WTC11 (cell line): ENCODE measurements at regions not wholly inside any gene's neighbourhood (a gene's known extent, or its start where the extent isn't known, plus 50 kb on each side); places are given as distances from the start of the nearest gene placed in this dataset.

Experiments used
- ATAC-seq: fragments of 200-7000 bp; cut with Tn5 transposase; 2 replicates; pipeline ENCODE4 v1.10.0; 2021; ENCODE audit warnings: mild to moderate bottlenecking, moderate library complexity
- CTCF ChIA-PET: fragments of 300-600 bp; sonication (Branson Sonifier 250); formaldehyde crosslinking; loops from one replicate; lab custom pipeline; 2021; ENCODE audit warnings: antibody characterized with exemption; lab: Charles Lee
- POLR2A ChIA-PET: fragments of 350-600 bp; sonication (Branson Sonifier 250); formaldehyde crosslinking; loops from one replicate; lab custom pipeline; 2021; ENCODE audit warnings: antibody characterized with exemption; lab: Charles Lee
- DNase-seq: peaks from one replicate; pipeline ENCODE4 v3.0.0; 2021; ENCODE audit warnings: low spot score
- H3K27ac Mint-ChIP-seq: 2 replicates; pipeline ENCODE4 v1.8.0; 2021; ENCODE audit warnings: mixed read lengths
- H3K27me3 Mint-ChIP-seq: 2 replicates; pipeline ENCODE4 v1.8.0; 2021; ENCODE audit warnings: low read depth, mild to moderate bottlenecking, moderate library complexity, mixed read lengths
- H3K36me3 Mint-ChIP-seq: 2 replicates; pipeline ENCODE4 v1.8.0; 2021; ENCODE audit warnings: mixed read lengths
- H3K4me1 Mint-ChIP-seq: 2 replicates; pipeline ENCODE4 v1.8.0; 2022; ENCODE audit warnings: mixed read lengths
- H3K4me3 Mint-ChIP-seq: 2 replicates; pipeline ENCODE4 v1.8.0; 2021; ENCODE audit warnings: mild to moderate bottlenecking, moderate library complexity, mixed read lengths
- H3K9me3 Mint-ChIP-seq: 2 replicates; pipeline ENCODE4 v1.8.0; 2021; ENCODE audit warnings: mixed read lengths
- CBFB ChIP-seq: sonication (generic); formaldehyde crosslinking; IDR thresholded peaks from 2 replicates; pipeline ENCODE4 v1.8.1; 2022; ENCODE audit warnings: mild to moderate bottlenecking, low read depth, missing genetic modification reagents
- GTF2I ChIP-seq: fragments of 250-450 bp; sonication (Bioruptor Pico); conservative IDR thresholded peaks from 2 replicates; pipeline ENCODE4 v1.4.0; 2021; ENCODE audit warnings: mild to moderate bottlenecking
- MXD4 ChIP-seq: fragments of 250-450 bp; sonication (Bioruptor Pico); IDR thresholded peaks from 2 replicates; pipeline ENCODE4 v1.8.0; 2021; ENCODE audit warnings: mild to moderate bottlenecking, moderate library complexity, borderline replicate concordance
- MYBL2 ChIP-seq: sonication (generic); formaldehyde crosslinking; IDR thresholded peaks from 2 replicates; pipeline ENCODE4 v1.8.1; 2023; ENCODE audit warnings: mild to moderate bottlenecking, moderate library complexity, missing genetic modification reagents
- TCF7 ChIP-seq: sonication (generic); formaldehyde crosslinking; IDR thresholded peaks from 2 replicates; pipeline ENCODE4 v1.8.0; 2022; ENCODE audit warnings: mild to moderate bottlenecking, low read depth, missing genetic modification reagents, moderate library complexity
- TEAD1 ChIP-seq: sonication (generic); formaldehyde crosslinking; IDR thresholded peaks from 2 replicates; pipeline ENCODE4 v1.8.0; 2022; ENCODE audit warnings: mild to moderate bottlenecking, missing genetic modification reagents
- TEAD4 ChIP-seq: sonication (generic); formaldehyde crosslinking; IDR thresholded peaks from 2 replicates; pipeline ENCODE4 v1.8.0; 2022; ENCODE audit warnings: mild to moderate bottlenecking, missing genetic modification reagents
- ZNF317 ChIP-seq: sonication (generic); formaldehyde crosslinking; IDR thresholded peaks from 2 replicates; pipeline ENCODE4 v1.8.1; 2023; ENCODE audit warnings: low read depth, mild to moderate bottlenecking, moderate library complexity, missing genetic modification reagents, borderline replicate concordance
- TF ChIP-seq, protein P1 (sequence below): sonication (generic); formaldehyde crosslinking; IDR thresholded peaks from 2 replicates; pipeline ENCODE4 v1.8.0; 2022; ENCODE audit warnings: mild to moderate bottlenecking, missing genetic modification reagents
- TF ChIP-seq, protein P2 (sequence below): sonication (generic); formaldehyde crosslinking; IDR thresholded peaks from 2 replicates; pipeline ENCODE4 v1.8.1; 2022; ENCODE audit warnings: low read depth, missing genetic modification reagents, borderline replicate concordance
- TF ChIP-seq, protein P3 (sequence below): fragments of 250-450 bp; sonication (Bioruptor Pico); conservative IDR thresholded peaks from 2 replicates; pipeline ENCODE4 v1.9.0; 2021; ENCODE audit warnings: mild to moderate bottlenecking
- TF ChIP-seq, protein P4 (sequence below): sonication (generic); formaldehyde crosslinking; IDR thresholded peaks from 2 replicates; pipeline ENCODE4 v1.8.1; 2023; ENCODE audit warnings: mild to moderate bottlenecking, missing genetic modification reagents, moderate library complexity
- TF ChIP-seq, protein P5 (sequence below): sonication (generic); formaldehyde crosslinking; IDR thresholded peaks from 2 replicates; pipeline ENCODE4 v1.8.1; 2022; ENCODE audit warnings: missing genetic modification reagents, borderline replicate concordance
- TF ChIP-seq, protein P6 (sequence below): fragments of 250-450 bp; sonication (Bioruptor Pico); IDR thresholded peaks from 2 replicates; pipeline ENCODE4 v1.9.0; 2021; ENCODE audit warnings: mild to moderate bottlenecking

DNA sequence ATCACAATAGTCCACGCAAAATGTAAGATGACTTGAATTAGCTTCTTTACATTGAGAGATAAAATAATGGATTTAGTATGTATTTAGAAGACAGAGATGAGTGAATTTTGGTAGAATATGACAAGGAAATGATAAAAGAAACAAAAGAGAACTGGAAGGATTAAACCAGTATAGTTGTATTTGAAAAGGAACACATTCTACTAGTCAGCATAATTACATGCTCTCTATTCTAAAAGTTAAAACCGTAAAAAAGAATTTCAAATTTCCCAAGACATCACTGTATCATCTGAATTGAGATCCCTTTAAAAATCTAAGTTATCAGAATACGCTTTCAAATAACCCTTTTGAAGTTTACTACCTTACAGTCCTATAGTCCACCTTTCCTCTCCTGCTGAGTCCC, 1156.7 kb upstream of the PCDH9 start (continued):
- TF ChIP-seq, protein P1, sequence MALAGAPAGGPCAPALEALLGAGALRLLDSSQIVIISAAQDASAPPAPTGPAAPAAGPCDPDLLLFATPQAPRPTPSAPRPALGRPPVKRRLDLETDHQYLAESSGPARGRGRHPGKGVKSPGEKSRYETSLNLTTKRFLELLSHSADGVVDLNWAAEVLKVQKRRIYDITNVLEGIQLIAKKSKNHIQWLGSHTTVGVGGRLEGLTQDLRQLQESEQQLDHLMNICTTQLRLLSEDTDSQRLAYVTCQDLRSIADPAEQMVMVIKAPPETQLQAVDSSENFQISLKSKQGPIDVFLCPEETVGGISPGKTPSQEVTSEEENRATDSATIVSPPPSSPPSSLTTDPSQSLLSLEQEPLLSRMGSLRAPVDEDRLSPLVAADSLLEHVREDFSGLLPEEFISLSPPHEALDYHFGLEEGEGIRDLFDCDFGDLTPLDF (CRISPR knock-in tag), result no peak
- no peak for TF ChIP-seq CBFB
- TF ChIP-seq, protein P2, sequence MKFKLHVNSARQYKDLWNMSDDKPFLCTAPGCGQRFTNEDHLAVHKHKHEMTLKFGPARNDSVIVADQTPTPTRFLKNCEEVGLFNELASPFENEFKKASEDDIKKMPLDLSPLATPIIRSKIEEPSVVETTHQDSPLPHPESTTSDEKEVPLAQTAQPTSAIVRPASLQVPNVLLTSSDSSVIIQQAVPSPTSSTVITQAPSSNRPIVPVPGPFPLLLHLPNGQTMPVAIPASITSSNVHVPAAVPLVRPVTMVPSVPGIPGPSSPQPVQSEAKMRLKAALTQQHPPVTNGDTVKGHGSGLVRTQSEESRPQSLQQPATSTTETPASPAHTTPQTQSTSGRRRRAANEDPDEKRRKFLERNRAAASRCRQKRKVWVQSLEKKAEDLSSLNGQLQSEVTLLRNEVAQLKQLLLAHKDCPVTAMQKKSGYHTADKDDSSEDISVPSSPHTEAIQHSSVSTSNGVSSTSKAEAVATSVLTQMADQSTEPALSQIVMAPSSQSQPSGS (CRISPR knock-in tag), result no peak

DNA sequence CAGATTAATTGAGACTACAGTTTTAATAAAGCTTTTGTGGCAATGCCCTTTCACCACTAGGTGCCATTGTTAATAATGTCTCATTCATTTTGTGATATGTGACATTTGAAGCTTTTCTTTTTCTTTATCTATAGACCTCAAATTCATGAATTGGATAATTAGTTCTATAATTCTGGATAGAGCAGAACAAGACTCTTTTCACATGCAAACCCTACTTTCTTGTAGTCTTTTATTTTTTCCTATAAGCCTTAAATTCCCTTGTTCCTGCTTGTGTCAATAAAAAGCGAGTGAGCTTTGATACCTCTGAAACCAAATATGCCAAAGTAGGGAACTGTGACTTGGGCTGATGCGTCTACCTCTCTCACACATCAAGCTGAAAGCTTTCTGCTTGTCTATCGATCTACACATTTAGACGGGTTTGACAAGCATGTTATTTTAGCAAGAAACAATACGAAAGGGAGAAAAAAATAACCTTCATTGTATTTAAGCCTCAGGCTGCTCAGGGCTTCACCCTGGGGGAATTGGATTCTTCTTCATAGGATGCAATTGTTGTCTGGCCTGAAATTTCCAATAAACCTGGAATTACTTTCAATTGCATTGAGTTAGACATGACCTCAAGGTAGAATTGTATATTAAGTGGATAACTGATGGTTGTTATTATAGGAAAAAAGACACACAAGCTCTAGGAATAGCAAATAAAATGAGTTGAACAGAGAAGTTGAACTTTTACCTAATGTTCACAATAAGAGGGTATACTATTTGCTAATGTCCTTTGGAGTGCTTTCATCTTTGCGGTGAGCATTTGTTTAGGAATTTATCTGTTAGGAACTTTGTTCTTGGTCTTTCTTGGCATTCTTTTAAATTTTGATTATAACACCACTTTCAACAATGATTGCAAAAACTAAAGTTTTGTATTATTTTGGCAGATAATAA, 1150.2 kb upstream of the PCDH9 start:
- DNase-seq (no peak), ATAC-seq (no peak)
- POLR2A ChIA-PET, result no interaction called here
- no peak overlapping the region for H3K4me3 Mint-ChIP-seq
- H3K9me3 Mint-ChIP-seq, result no peaks in the 10 kb centered on the region
- no peaks in the 10 kb centered on the region for H3K4me1 Mint-ChIP-seq
- no peaks in the 10 kb centered on the region for H3K27me3 Mint-ChIP-seq
- H3K27ac Mint-ChIP-seq, result no peak overlapping the region
- no peaks in the 10 kb centered on the region for H3K36me3 Mint-ChIP-seq
- TF ChIP-seq TCF7 (no peak), TEAD4 (CRISPR knock-in tag) (no peak), MYBL2 (CRISPR knock-in tag) (no peak), TEAD1 (CRISPR knock-in tag) (no peak), CBFB (no peak)
- TF ChIP-seq, protein P3, sequence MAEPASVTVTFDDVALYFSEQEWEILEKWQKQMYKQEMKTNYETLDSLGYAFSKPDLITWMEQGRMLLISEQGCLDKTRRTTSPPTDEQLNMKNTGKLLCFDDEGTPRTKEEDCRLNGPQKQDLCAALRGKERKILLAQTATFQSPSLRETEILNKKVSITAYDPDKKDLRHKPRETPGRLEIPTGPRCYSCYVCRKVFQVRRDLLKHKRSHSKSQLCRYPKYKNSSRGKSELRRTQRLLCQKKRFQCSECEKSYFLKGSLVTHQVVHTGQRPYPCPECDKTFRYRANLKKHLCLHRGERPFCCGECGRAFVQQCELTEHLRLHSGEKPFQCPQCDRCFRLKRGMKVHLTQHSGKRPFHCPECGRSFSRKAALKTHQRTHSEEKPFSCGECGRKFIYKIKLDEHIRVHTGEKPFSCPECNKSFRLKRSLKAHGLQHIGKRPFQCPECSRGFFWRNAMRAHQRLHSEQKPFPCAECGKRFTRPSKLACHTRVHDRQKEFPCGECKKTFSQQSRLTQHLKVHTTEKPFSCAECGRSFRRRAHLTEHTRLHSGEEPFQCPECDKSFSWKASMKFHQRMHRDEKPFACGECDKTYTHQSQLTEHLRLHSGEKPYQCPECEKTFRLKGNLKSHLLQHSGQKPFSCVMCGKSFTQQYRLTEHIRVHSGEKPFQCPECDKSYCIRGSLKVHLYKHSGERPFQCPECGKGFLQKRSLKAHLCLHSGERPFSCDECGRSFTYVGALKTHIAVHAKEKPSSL (CRISPR knock-in tag), result no peak
- TF ChIP-seq, protein P4, sequence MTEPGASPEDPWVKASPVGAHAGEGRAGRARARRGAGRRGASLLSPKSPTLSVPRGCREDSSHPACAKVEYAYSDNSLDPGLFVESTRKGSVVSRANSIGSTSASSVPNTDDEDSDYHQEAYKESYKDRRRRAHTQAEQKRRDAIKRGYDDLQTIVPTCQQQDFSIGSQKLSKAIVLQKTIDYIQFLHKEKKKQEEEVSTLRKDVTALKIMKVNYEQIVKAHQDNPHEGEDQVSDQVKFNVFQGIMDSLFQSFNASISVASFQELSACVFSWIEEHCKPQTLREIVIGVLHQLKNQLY (CRISPR knock-in tag), result no peak
- TF ChIP-seq, protein P5, sequence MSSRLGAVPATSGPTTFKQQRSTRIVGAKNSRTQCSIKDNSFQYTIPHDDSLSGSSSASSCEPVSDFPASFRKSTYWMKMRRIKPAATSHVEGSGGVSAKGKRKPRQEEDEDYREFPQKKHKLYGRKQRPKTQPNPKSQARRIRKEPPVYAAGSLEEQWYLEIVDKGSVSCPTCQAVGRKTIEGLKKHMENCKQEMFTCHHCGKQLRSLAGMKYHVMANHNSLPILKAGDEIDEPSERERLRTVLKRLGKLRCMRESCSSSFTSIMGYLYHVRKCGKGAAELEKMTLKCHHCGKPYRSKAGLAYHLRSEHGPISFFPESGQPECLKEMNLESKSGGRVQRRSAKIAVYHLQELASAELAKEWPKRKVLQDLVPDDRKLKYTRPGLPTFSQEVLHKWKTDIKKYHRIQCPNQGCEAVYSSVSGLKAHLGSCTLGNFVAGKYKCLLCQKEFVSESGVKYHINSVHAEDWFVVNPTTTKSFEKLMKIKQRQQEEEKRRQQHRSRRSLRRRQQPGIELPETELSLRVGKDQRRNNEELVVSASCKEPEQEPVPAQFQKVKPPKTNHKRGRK (CRISPR knock-in tag), result no peak
- CTCF ChIA-PET, result no interaction called here

DNA sequence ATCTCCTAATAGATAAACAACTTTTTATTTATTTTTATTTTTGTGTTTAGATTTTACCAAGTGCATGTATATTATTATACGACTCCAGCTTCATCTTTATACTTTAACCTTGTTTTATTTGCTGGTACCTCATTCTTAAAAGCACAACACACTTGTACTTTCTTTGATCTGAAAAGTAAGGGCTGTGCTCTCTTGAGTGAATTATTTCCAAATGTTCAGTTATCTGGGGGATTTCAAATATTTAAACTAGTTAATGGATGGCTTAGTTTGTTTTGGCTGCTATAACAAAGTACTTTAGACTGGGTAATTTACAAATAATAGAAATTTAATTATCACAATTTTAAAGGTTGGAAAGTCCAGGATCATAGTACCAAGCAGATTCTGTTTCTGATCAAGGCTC, 1148.2 kb upstream of the PCDH9 start:
- Mint-ChIP-seq H3K27ac (no peak overlapping the region), H3K36me3 (no peaks in the 10 kb centered on the region), H3K4me1 (no peaks in the 10 kb centered on the region), H3K4me3 (no peak overlapping the region), H3K9me3 (no peaks in the 10 kb centered on the region), H3K27me3 (no peaks in the 10 kb centered on the region)
- POLR2A ChIA-PET, result no interaction called here
- TF ChIP-seq, protein P6, sequence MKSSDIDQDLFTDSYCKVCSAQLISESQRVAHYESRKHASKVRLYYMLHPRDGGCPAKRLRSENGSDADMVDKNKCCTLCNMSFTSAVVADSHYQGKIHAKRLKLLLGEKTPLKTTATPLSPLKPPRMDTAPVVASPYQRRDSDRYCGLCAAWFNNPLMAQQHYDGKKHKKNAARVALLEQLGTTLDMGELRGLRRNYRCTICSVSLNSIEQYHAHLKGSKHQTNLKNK (CRISPR knock-in tag), result no peak
- TF ChIP-seq ZNF317 (CRISPR knock-in tag) (no peak), MXD4 (no peak), GTF2I (CRISPR knock-in tag) (no peak)
- ATAC-seq (no peak), DNase-seq (no peak)
- CTCF ChIA-PET, result no interaction called here
